Left lung (tissue), 4 donors: ENCODE measurements at regions not wholly inside any gene's neighbourhood (a gene's known extent, or its start where the extent isn't known, plus 50 kb on each side); places are given as distances from the start of the nearest gene placed in this dataset.

Source experiments
- ATAC-seq: fragments of 200-7000 bp; cut with Tn5 transposase; one replicate; pipeline ENCODE4 v1.9.1; 2020; ENCODE audit warnings: moderate library complexity
- DNase-seq, 4 donors: peaks; one replicate each; pipeline ENCODE4 v3.0.0-alpha.2; 2013 to 2020
- H3K27ac ChIP-seq, 2 donors: fragments of 200-600 bp; sonication (generic) in 1 of 2; one replicate each; pipeline versions ENCODE4 v1.5.0 to v1.8.0; 2020 to 2021
- H3K27me3 ChIP-seq, 2 donors: fragments of 200-600 bp; sonication (generic) in 1 of 2; one replicate each; pipeline versions ENCODE4 v1.5.0 to v1.8.0; 2020 to 2021
- H3K36me3 ChIP-seq, 2 donors: fragments of 200-600 bp; sonication (generic) in 1 of 2; one replicate each; pipeline versions ENCODE4 v1.5.0 to v1.8.0; 2020 to 2021
- H3K4me1 ChIP-seq, 2 donors: fragments of 200-600 bp; one replicate each; pipeline ENCODE4 v1.8.0; 2021
- H3K4me3 ChIP-seq, 2 donors: fragments of 200-600 bp; sonication (generic) in 1 of 2; one replicate each; pipeline versions ENCODE4 v1.5.0 to v1.8.0; 2020 to 2021; ENCODE audit warnings: mild to moderate bottlenecking in 1 of 2
- H3K9me3 ChIP-seq, 2 donors: fragments of 200-600 bp; sonication (generic) in 1 of 2; one replicate each; pipeline versions ENCODE4 v1.5.0 to v1.8.0; 2020 to 2021
- intact Hi-C, 2 donors: fragments of 100-400 bp; cut with DNase I; formaldehyde crosslinking; loops; one replicate each; pipeline versions ENCODE4 v1.11.2 to v1.14.2; 2022
- TF ChIP-seq, protein P1 (sequence below), 2 donors: fragments of 200-600 bp; sonication (generic) in 1 of 2; IDR thresholded peaks; one replicate each; pipeline versions ENCODE4 v1.5.0 to v1.8.0; 2021; ENCODE audit warnings: antibody characterized with exemption in 2 of 2
- donor health status: DM: no; HTN: yes; CAD: no.
- donor health status: DM: no; HTN: no; CAD: no.

GRCh38 chr10:58107506-58107905, 160.2 kb downstream of the IPMK start:
- Histone ChIP-seq H3K4me1 (no peaks in the 10 kb centered on the region), H3K9me3 (no peaks in the 10 kb centered on the region), H3K27me3 (no peaks in the 10 kb centered on the region), H3K36me3 (no peaks in the 10 kb centered on the region), H3K4me3 (no peak overlapping the region), H3K27ac (no peak overlapping the region)
- intact Hi-C loops = no loop called here
- ATAC-seq (no peak), DNase-seq (no peak)
- TF ChIP-seq, protein P1, sequence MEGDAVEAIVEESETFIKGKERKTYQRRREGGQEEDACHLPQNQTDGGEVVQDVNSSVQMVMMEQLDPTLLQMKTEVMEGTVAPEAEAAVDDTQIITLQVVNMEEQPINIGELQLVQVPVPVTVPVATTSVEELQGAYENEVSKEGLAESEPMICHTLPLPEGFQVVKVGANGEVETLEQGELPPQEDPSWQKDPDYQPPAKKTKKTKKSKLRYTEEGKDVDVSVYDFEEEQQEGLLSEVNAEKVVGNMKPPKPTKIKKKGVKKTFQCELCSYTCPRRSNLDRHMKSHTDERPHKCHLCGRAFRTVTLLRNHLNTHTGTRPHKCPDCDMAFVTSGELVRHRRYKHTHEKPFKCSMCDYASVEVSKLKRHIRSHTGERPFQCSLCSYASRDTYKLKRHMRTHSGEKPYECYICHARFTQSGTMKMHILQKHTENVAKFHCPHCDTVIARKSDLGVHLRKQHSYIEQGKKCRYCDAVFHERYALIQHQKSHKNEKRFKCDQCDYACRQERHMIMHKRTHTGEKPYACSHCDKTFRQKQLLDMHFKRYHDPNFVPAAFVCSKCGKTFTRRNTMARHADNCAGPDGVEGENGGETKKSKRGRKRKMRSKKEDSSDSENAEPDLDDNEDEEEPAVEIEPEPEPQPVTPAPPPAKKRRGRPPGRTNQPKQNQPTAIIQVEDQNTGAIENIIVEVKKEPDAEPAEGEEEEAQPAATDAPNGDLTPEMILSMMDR (IDR thresholded peaks at IDR 0.05) = no peak

- DNase-seq = peak in 1 of 4 donors; percentile 71
- Histone ChIP-seq H3K36me3 (no peaks in the 10 kb centered on the region), H3K4me3 (no peak overlapping the region), H3K27ac (no peak overlapping the region), H3K4me1 (no peaks in the 10 kb centered on the region), H3K27me3 (no peaks in the 10 kb centered on the region), H3K9me3 (no peaks in the 10 kb centered on the region)
- TF ChIP-seq, protein P1 (IDR thresholded peaks at IDR 0.05) = no peak
- ATAC-seq = no peak
- intact Hi-C loops = no loop called here
Measured at GRCh38 chr10:58106211-58107035, 161.3 kb downstream of the IPMK start.

- Histone ChIP-seq H3K36me3 (no peaks in the 10 kb centered on the region), H3K9me3 (no peaks in the 10 kb centered on the region), H3K27ac (no peak overlapping the region), H3K27me3 (no peaks in the 10 kb centered on the region), H3K4me1 (no peaks in the 10 kb centered on the region), H3K4me3 (no peak overlapping the region)
- ATAC-seq (no peak), DNase-seq (no peak)
- intact Hi-C loops = no loop called here
- TF ChIP-seq, protein P1 (IDR thresholded peaks at IDR 0.05) = no peak
Measured at GRCh38 chr10:58104351-58104751, 163.3 kb downstream of the IPMK start.

GRCh38 chr10:58102897-58103296, 164.8 kb downstream of the IPMK start:
- Histone ChIP-seq H3K4me1 (no peaks in the 10 kb centered on the region), H3K27ac (no peak overlapping the region), H3K27me3 (no peaks in the 10 kb centered on the region), H3K9me3 (no peaks in the 10 kb centered on the region), H3K36me3 (no peaks in the 10 kb centered on the region), H3K4me3 (no peak overlapping the region)
- no peak for DNase-seq
- intact Hi-C loops = no loop called here
- ATAC-seq = no peak
- TF ChIP-seq, protein P1 (IDR thresholded peaks at IDR 0.05) = no peak

DNA sequence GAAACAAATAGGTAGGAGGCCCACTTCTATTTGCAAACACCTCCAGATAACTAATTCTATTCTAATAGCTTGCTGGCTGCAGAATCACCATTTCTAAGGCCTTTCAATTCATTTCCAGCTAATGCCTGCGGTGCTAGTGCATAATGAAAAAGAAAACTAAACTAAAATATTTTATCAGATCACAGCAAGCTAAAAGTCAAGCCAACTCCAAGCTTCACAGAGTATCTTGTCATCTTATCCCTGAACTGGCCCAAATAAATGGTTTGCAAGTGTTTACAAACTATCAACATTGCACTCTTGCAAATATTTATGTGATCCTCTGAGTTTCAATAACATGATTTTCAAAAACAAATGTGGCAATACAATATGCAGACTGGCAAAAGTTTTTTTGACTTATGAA, 166.0 kb downstream of the IPMK start:
- Histone ChIP-seq H3K4me1 (no peaks in the 10 kb centered on the region), H3K4me3 (no peak overlapping the region), H3K27ac (no peak overlapping the region), H3K36me3 (no peaks in the 10 kb centered on the region), H3K27me3 (no peaks in the 10 kb centered on the region), H3K9me3 (no peaks in the 10 kb centered on the region)
- no peak for ATAC-seq
- TF ChIP-seq, protein P1 (IDR thresholded peaks at IDR 0.05) = no peak
- no peak for DNase-seq
- intact Hi-C loops = no loop called here
